ENCODE measurements at regions not wholly inside any gene's neighbourhood (a gene's known extent, or its start where the extent isn't known, plus 50 kb on each side); places are given as distances from the start of the nearest gene placed in this dataset.

DNA sequence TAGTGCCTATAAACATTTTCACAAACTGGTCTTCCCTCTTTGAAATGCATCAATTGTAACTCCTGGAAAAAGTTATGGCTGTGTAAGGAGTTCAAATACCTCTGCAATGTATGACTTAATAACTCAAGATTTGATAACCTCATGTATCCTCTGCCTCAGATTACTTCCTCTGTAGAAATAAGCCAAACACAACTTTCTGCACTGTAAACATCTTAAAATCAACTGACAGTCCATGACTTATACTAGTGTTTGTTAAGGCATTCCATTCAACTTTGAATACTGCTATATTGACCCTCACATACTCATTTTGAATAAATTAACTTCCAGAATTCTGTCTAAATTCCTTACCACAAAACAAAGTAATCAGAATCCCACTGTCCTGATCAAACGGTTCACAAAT is 256.2 kb upstream of the POU5F2 start:
- TF ChIP-seq CTCF (conservative IDR thresholded peaks at IDR 0.05 in 1 of 2, IDR thresholded peaks at IDR 0.05 in 1 of 2; ENCODE audit: extremely low read depth in 1 of 2, insufficient read depth in 1 of 2, low read depth in 1 of 2, low read length in 2 of 2) (no peak), EZH2 (IDR thresholded peaks at IDR 0.05; ENCODE audit: borderline replicate concordance, low read length) (no peak)

All from mammary epithelial cell (primary cell).